AG10803 (cell line): ENCODE measurements at regions not wholly inside any gene's neighbourhood (a gene's known extent, or its start where the extent isn't known, plus 50 kb on each side); places are given as distances from the start of the nearest gene placed in this dataset.

Source experiments
- DNase-seq: peaks from one replicate; pipeline ENCODE4 v3.0.0; 2010; ENCODE audit warnings: low read depth
- H3K4me3 ChIP-seq: 2 replicates; pipeline ENCODE4 v1.5.1; 2011; ENCODE audit warnings: mild to moderate bottlenecking, low read length, control low read depth
- CTCF ChIP-seq: conservative IDR thresholded peaks from 2 replicates; pipeline ENCODE4 v1.5.1; 2011; ENCODE audit warnings: mild to moderate bottlenecking, low read length, control low read depth, inconsistent platforms

GRCh38 chr13:104683789-104684188 is 1617.6 kb upstream of the SLC10A2 start:
- no peak for DNase-seq
- TF ChIP-seq CTCF, result no peak
- no peak overlapping the region for H3K4me3 ChIP-seq

GRCh38 chr13:104678161-104678560 is 1611.9 kb upstream of the SLC10A2 start:
- H3K4me3 ChIP-seq, result no peak overlapping the region
- no peak for TF ChIP-seq CTCF
- no peak for DNase-seq

GRCh38 chr13:104671901-104672300 is 1605.7 kb upstream of the SLC10A2 start:
- H3K4me3 ChIP-seq, result no peak overlapping the region
- no peak for DNase-seq
- TF ChIP-seq CTCF, result no peak

GRCh38 chr13:104657196-104657595 is 1591.0 kb upstream of the SLC10A2 start:
- no peak for TF ChIP-seq CTCF
- H3K4me3 ChIP-seq, result no peak overlapping the region
- no peak for DNase-seq

- TF ChIP-seq CTCF, result no peak
- no peak overlapping the region for H3K4me3 ChIP-seq
- no peak for DNase-seq
Measured at GRCh38 chr13:104650431-104650830, 1584.2 kb upstream of the SLC10A2 start.

GRCh38 chr13:104648291-104648690 is 1582.1 kb upstream of the SLC10A2 start:
- TF ChIP-seq CTCF, result no peak

GRCh38 chr13:104645786-104646185 is 1579.6 kb upstream of the SLC10A2 start:
- no peak overlapping the region for H3K4me3 ChIP-seq
- TF ChIP-seq CTCF, result no peak
- DNase-seq, result no peak

More at GRCh38 chr13:104648291-104648690, 1582.1 kb upstream of the SLC10A2 start:
- H3K4me3 ChIP-seq, result no peak overlapping the region
- DNase-seq, result no peak
